Vagina (tissue), 2 donors: ENCODE measurements at regions not wholly inside any gene's neighbourhood (a gene's known extent, or its start where the extent isn't known, plus 50 kb on each side); places are given as distances from the start of the nearest gene placed in this dataset.

Experiments
- CTCF ChIP-seq, 3 experiments: fragments of 450-650 bp in 2 of 3; fragments of 200-600 bp in 1 of 3; sonication (generic) in 1 of 3; IDR thresholded peaks; one replicate each; pipeline ENCODE4 v1.5.1; 2017 to 2019; ENCODE audit warnings: antibody characterized with exemption in 3 of 3, mild to moderate bottlenecking in 2 of 3, moderate library complexity in 2 of 3
- POLR2A ChIP-seq, 2 donors: fragments of 450-650 bp; IDR thresholded peaks; one replicate each; pipeline ENCODE4 v1.6.1; 2017; ENCODE audit warnings: antibody characterized with exemption in 2 of 2, mild to moderate bottlenecking in 2 of 2, moderate library complexity in 2 of 2

- TF ChIP-seq CTCF (IDR thresholded peaks at IDR 0.05) = no peak
- no peak for TF ChIP-seq POLR2A (IDR thresholded peaks at IDR 0.05)
Observed at GRCh38 chr21:19908390-19908789, 1089.8 kb upstream of the NCAM2 start.
